H1 (cell line): ENCODE measurements at regions not wholly inside any gene's neighbourhood (a gene's known extent, or its start where the extent isn't known, plus 50 kb on each side); places are given as distances from the start of the nearest gene placed in this dataset.

Experiments used
- CTCF ChIA-PET: fragments of 300-600 bp; sonication (Branson Sonifier 250); formaldehyde crosslinking; loops from one replicate; lab custom pipeline; 2021; ENCODE audit not compliant: partially characterized antibody; lab: Charles Lee
- POLR2A ChIA-PET: fragments of 300-600 bp; sonication (Branson Sonifier 250); formaldehyde crosslinking; loops from one replicate; lab custom pipeline; 2021; ENCODE audit warnings: inconsistent platforms; ENCODE audit not compliant: partially characterized antibody; lab: Charles Lee
- DNase-seq, 2 experiments: peaks; one replicate each; pipeline versions ENCODE4 v3.0.0 to v3.0.0-alpha.2; 2010 to 2022; ENCODE audit warnings: low spot score in 2 of 2, low read depth in 1 of 2, mixed read lengths in 1 of 2
- FAIRE-seq: peaks from 2 replicates; lab custom pipeline; 2011; peaks lifted over from hg19 to GRCh38; lab: Jason Lieb, UNC
- H2AFZ ChIP-seq: 2 replicates; pipeline ENCODE4 v1.8.1; 2012; ENCODE audit warnings: low read length, inconsistent platforms
- H2AK5ac ChIP-seq: 2 replicates; pipeline ENCODE4 v1.6.1; 2013; ENCODE audit warnings: low read depth, low read length
- H2BK120ac ChIP-seq: replicated peaks from 2 replicates; pipeline ENCODE3; 2013; ENCODE audit warnings: low read depth, low read length, inconsistent platforms
- H2BK12ac ChIP-seq: 2 replicates; pipeline ENCODE4 v1.6.1; 2013; ENCODE audit warnings: low read depth, low read length
- H2BK15ac ChIP-seq: 2 replicates; pipeline ENCODE4 v1.6.1; 2013; ENCODE audit warnings: low read length
- H2BK20ac ChIP-seq: 2 replicates; pipeline ENCODE4 v1.6.1; 2013; ENCODE audit warnings: low read length
- H2BK5ac ChIP-seq: 2 replicates; pipeline ENCODE4 v1.6.1; 2013; ENCODE audit warnings: low read depth, low read length
- H3K14ac ChIP-seq: 2 replicates; pipeline ENCODE4 v1.6.1; 2013; ENCODE audit warnings: inconsistent platforms; ENCODE audit not compliant: insufficient read length
- H3K18ac ChIP-seq: 2 replicates; pipeline ENCODE4 v1.6.1; 2013; ENCODE audit warnings: low read length; ENCODE audit errors: extremely low read depth
- H3K23ac ChIP-seq: 2 replicates; pipeline ENCODE4 v1.6.1; 2013; ENCODE audit warnings: inconsistent platforms; ENCODE audit not compliant: insufficient read length
- H3K23me2 ChIP-seq: 2 replicates; pipeline ENCODE4 v1.6.1; 2013; ENCODE audit warnings: low read depth, low read length
- H3K27ac ChIP-seq: 2 replicates; pipeline ENCODE4 v1.6.1; 2011; ENCODE audit warnings: low read depth, low read length, inconsistent platforms
- H3K27me3 ChIP-seq, 4 experiments: replicated peaks in 1 of 4; 1 replicate in 1 of 4; 2 replicates in 3 of 4; pipeline versions ENCODE4 v1.6.1 to v1.8.1; 2011 to 2013; ENCODE audit warnings: low read length in 3 of 4, mild to moderate bottlenecking in 3 of 4, inconsistent platforms in 2 of 4, mixed read lengths in 2 of 4, moderate library complexity in 1 of 4; ENCODE audit not compliant: control insufficient read depth in 3 of 4, insufficient read depth in 3 of 4; ENCODE audit errors: extremely low read depth in 1 of 4
- H3K36me3 ChIP-seq, 4 experiments: 2 replicates each; pipeline versions ENCODE4 v1.6.1 to v1.8.1; 2011 to 2013; ENCODE audit warnings: mild to moderate bottlenecking in 4 of 4, low read length in 3 of 4, moderate library complexity in 2 of 4, control low read depth in 1 of 4, inconsistent platforms in 1 of 4; ENCODE audit not compliant: insufficient read depth in 4 of 4, control insufficient read depth in 2 of 4
- H3K4ac ChIP-seq: replicated peaks from 2 replicates; pipeline ENCODE3; 2013; ENCODE audit warnings: low read length, low read depth, mixed read lengths, inconsistent platforms; ENCODE audit not compliant: insufficient read length
- H3K4me1 ChIP-seq, 4 experiments: replicated peaks in 1 of 4; 1 replicate in 1 of 4; 2 replicates in 3 of 4; pipeline versions ENCODE4 v1.6.1 to v1.8.1; 2011 to 2013; ENCODE audit warnings: low read length in 3 of 4, inconsistent platforms in 2 of 4, mixed read lengths in 1 of 4; ENCODE audit not compliant: insufficient read depth in 4 of 4, control insufficient read depth in 3 of 4
- H3K4me2 ChIP-seq, 2 experiments: 2 replicates each; pipeline versions ENCODE4 v1.6.1 to v1.8.1; 2011 to 2013; ENCODE audit warnings: low read depth in 2 of 2, low read length in 2 of 2, control low read depth in 1 of 2, inconsistent platforms in 1 of 2, mild to moderate bottlenecking in 1 of 2; ENCODE audit not compliant: insufficient read depth in 1 of 2
- H3K4me3 ChIP-seq, 4 experiments: fragments of 200-600, 300-600 bp in 1 of 4; sonication (generic), shearing (Covaris generic), sonication (Bioruptor Twin) in 1 of 4; 2 replicates each; pipeline versions ENCODE4 v1.5.1 to v1.8.1; 2011 to 2016; ENCODE audit warnings: low read length in 4 of 4, low read depth in 3 of 4, control low read depth in 2 of 4, inconsistent platforms in 2 of 4, mild to moderate bottlenecking in 2 of 4, mixed read lengths in 1 of 4, moderate library complexity in 1 of 4; ENCODE audit not compliant: insufficient read depth in 2 of 4; ENCODE audit errors: extremely low read depth in 1 of 4
- H3K56ac ChIP-seq: replicated peaks from 2 replicates; pipeline ENCODE3; 2013; ENCODE audit warnings: low read depth, mild to moderate bottlenecking, mixed read lengths, low read length, inconsistent platforms; ENCODE audit not compliant: insufficient read length
- H3K79me1 ChIP-seq: 2 replicates; pipeline ENCODE4 v1.6.1; 2013; ENCODE audit warnings: low read depth, low read length, control low read depth
- H3K79me2 ChIP-seq, 2 experiments: 2 replicates each; pipeline versions ENCODE4 v1.6.1 to v1.8.1; 2012 to 2013; ENCODE audit warnings: low read length in 2 of 2, mild to moderate bottlenecking in 2 of 2, inconsistent platforms in 1 of 2; ENCODE audit not compliant: insufficient read depth in 2 of 2, control insufficient read depth in 1 of 2
- H3K9ac ChIP-seq, 4 experiments: replicated peaks in 1 of 4; 1 replicate in 1 of 4; 2 replicates in 3 of 4; pipeline versions ENCODE4 v1.6.1 to v1.8.1; 2011 to 2013; ENCODE audit warnings: low read depth in 3 of 4, low read length in 3 of 4, control low read depth in 2 of 4, mild to moderate bottlenecking in 2 of 4, moderate library complexity in 2 of 4, inconsistent platforms in 1 of 4; ENCODE audit errors: extremely low read depth in 1 of 4
- H3K9me3 ChIP-seq, 2 experiments: 2 replicates each; pipeline versions ENCODE4 v1.6.1 to v1.8.1; 2012 to 2013; ENCODE audit warnings: mild to moderate bottlenecking in 2 of 2, moderate library complexity in 2 of 2, control low read depth in 1 of 2, inconsistent platforms in 1 of 2, low read depth in 1 of 2, low read length in 1 of 2, mixed read lengths in 1 of 2; ENCODE audit not compliant: insufficient read depth in 2 of 2
- H4K20me1 ChIP-seq, 2 experiments: replicated peaks in 1 of 2; 2 replicates each; pipeline versions ENCODE3 to v1.8.1; 2011 to 2013; ENCODE audit warnings: inconsistent platforms in 2 of 2, low read length in 2 of 2, mild to moderate bottlenecking in 1 of 2; ENCODE audit not compliant: insufficient read depth in 2 of 2, control insufficient read depth in 1 of 2
- H4K5ac ChIP-seq: 2 replicates; pipeline ENCODE4 v1.6.1; 2013; ENCODE audit warnings: low read length, low read depth, mixed read lengths, inconsistent platforms; ENCODE audit not compliant: insufficient read length
- H4K8ac ChIP-seq: 2 replicates; pipeline ENCODE4 v1.8.0; 2013; ENCODE audit warnings: mild to moderate bottlenecking, moderate library complexity, low read length, inconsistent platforms; ENCODE audit not compliant: insufficient read depth; ENCODE audit errors: extremely low read depth
- H4K91ac ChIP-seq: replicated peaks from 2 replicates; pipeline ENCODE3; 2013; ENCODE audit warnings: low read length, mixed read lengths, inconsistent platforms; ENCODE audit not compliant: insufficient read length
- NANOG ChIP-seq: IDR thresholded peaks from 2 replicates; pipeline ENCODE4 v1.6.1; 2011; ENCODE audit warnings: low read length, low read depth, mild to moderate bottlenecking, inconsistent platforms; ENCODE audit not compliant: insufficient read depth, poor library complexity, severe bottlenecking
- TCF12 ChIP-seq: IDR thresholded peaks from 2 replicates; pipeline ENCODE4 v1.6.1; 2011; ENCODE audit warnings: low read depth, mild to moderate bottlenecking, low read length
- WGBS, 2 experiments: shearing (Covaris generic) in 1 of 2; methylation state at CpG; one replicate each; pipeline versions ENCODE4 v1.1.6 to v1.1.7; 2013 to 2015; ENCODE audit warnings: low lambda C conversion rate in 2 of 2, mixed read lengths in 2 of 2, inconsistent platforms in 1 of 2, low coverage in 1 of 2, missing lambda C conversion rate in 1 of 2; ENCODE audit not compliant: insufficient replicate concordance in 2 of 2, insufficient coverage in 1 of 2, insufficient read length in 1 of 2; ENCODE audit errors: extremely low coverage in 1 of 2, missing lambda C conversion rate in 1 of 2; 5-methylcytosine and 5-hydroxymethylcytosine counted together

DNA sequence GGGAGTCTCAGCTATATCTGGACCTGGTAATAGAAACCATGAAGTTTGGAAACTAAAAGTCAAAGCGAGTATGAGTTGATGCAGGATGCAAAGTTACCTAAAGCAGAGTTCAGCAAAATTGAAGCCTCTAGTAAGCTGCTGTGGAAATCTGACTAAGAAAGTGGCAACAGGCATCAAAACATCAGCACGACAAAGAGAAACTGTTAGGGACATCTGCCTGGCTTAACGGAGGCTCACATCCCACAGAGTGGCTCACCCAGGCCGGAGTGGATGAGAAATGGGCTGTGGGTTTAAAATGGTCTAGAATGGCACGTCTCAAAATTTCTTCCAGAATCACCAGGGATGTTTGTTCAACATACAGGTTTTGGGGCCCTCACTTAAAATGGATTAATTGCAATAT, 164.1 kb upstream of the NPY start:
- WGBS, 2 experiments: 62% methylated on average over 5 of the region's 5 CpGs; no CpG with 5 or more reads in 1 of the 2 experiments
- FAIRE-seq: peak; percentile 39
- no peak for TF ChIP-seq TCF12
- peak; percentile 29 for TF ChIP-seq NANOG
- TF ChIP-seq, all 59 proteins: peak for 1
- Histone ChIP-seq H2BK20ac (no peak overlapping the region), H2BK5ac (no peak overlapping the region), H2BK15ac (no peak overlapping the region), H3K4me2 (peak overlapping the region in 1 of 2 experiments; percentile 32; a peak in 1 of 4 replicates), H3K79me1 (no peaks in the 10 kb centered on the region), H4K91ac (no peak overlapping the region), H4K20me1 (no peaks in the 10 kb centered on the region), H3K4ac (no peak overlapping the region), H3K4me3 (no peak overlapping the region), H3K27me3 (no peaks in the 10 kb centered on the region), H3K56ac (no peak overlapping the region), H3K9ac (no peak overlapping the region), H3K14ac (no peak overlapping the region), H2AK5ac (no peak overlapping the region), H3K4me1 (peaks cover 0 to 4% (median 1%) of the 10 kb centered on the region in 4 experiments; a peak in 2 of 7 replicates), H3K23ac (no peak overlapping the region), H3K18ac (no peak overlapping the region), H3K9me3 (no peaks in the 10 kb centered on the region; a peak in 1 of 4 replicates), H3K36me3 (no peaks in the 10 kb centered on the region), H2AFZ (no peak overlapping the region), H4K8ac (no peak overlapping the region), H2BK120ac (no peak overlapping the region), H3K27ac (no peak overlapping the region), H2BK12ac (no peak overlapping the region), H3K23me2 (no peaks in the 10 kb centered on the region), H3K79me2 (no peaks in the 10 kb centered on the region), H4K5ac (no peak overlapping the region)
- ChIA-PET POLR2A (no interaction called here), CTCF (no interaction called here)
- DNase-seq: no peak
